Heart left ventricle (tissue), 16 donors: ENCODE measurements at regions not wholly inside any gene's neighbourhood (a gene's known extent, or its start where the extent isn't known, plus 50 kb on each side); places are given as distances from the start of the nearest gene placed in this dataset.

ENCODE experiments used
- ATAC-seq, 4 donors: fragments of 200-7000 bp; cut with Tn5 transposase; one replicate each; pipeline ENCODE4 v1.9.1; 2020 to 2022; ENCODE audit warnings: moderate library complexity in 4 of 4, mild to moderate bottlenecking in 3 of 4, moderate number of reproducible peaks in 1 of 4
- DNase-seq, 5 donors: peaks; one replicate each; pipeline ENCODE4 v3.0.0-alpha.2; 2020
- H3K27ac ChIP-seq, 12 donors: fragments of 200-600 bp; sonication (generic) in 4 of 12; one replicate each; pipeline versions ENCODE4 v1.5.0 to v1.8.0; 2016 to 2022; ENCODE audit warnings: mild to moderate bottlenecking in 2 of 12
- H3K27me3 ChIP-seq, 9 donors: fragments of 200-600 bp; sonication (generic) in 2 of 9; one replicate each; pipeline versions ENCODE4 v1.5.1 to v1.8.0; 2016 to 2022; ENCODE audit warnings: mild to moderate bottlenecking in 3 of 9
- H3K36me3 ChIP-seq, 9 donors: fragments of 200-600 bp; sonication (generic) in 2 of 9; one replicate each; pipeline versions ENCODE4 v1.5.0 to v1.8.0; 2018 to 2022; ENCODE audit warnings: mild to moderate bottlenecking in 2 of 9
- H3K4me1 ChIP-seq, 12 donors: fragments of 200-600 bp; sonication (generic) in 4 of 12; one replicate each; pipeline versions ENCODE4 v1.5.0 to v1.8.0; 2016 to 2022; ENCODE audit warnings: mild to moderate bottlenecking in 3 of 12
- H3K4me3 ChIP-seq, 12 donors: fragments of 200-600 bp; sonication (generic) in 4 of 12; one replicate each; pipeline versions ENCODE4 v1.5.0 to v1.8.0; 2017 to 2022; ENCODE audit warnings: mild to moderate bottlenecking in 9 of 12, moderate library complexity in 4 of 12
- H3K9me3 ChIP-seq, 12 donors: fragments of 200-600 bp; sonication (generic) in 4 of 12; one replicate each; pipeline versions ENCODE4 v1.5.0 to v1.8.0; 2016 to 2022; ENCODE audit warnings: mild to moderate bottlenecking in 1 of 12
- POLR2A ChIP-seq, 2 donors: fragments of 450-650 bp; IDR thresholded peaks; one replicate each; pipeline ENCODE4 v1.6.1; 2017; ENCODE audit warnings: antibody characterized with exemption in 2 of 2, mild to moderate bottlenecking in 2 of 2, moderate library complexity in 2 of 2
- WGBS, 4 donors: extraction: QIAGEN DNeasy Blood & Tissue Kit in 2 of 4; methylation state at CpG; one replicate each; pipeline versions ENCODE4 v1.1.5 to v1.1.7; 2013 to 2018; 5-methylcytosine and 5-hydroxymethylcytosine counted together
- intact Hi-C, 10 donors: fragments of 100-400 bp; cut with DNase I; formaldehyde crosslinking; loops; one replicate each; pipeline versions ENCODE4 v1.11.1 to v1.14.2; 2022
- TF ChIP-seq, protein P1 (sequence below), 12 donors: fragments of 200-600 bp; sonication (generic) in 4 of 12; IDR thresholded peaks; one replicate each; pipeline versions ENCODE4 v1.5.0 to v1.8.0; 2018 to 2022; ENCODE audit warnings: antibody characterized with exemption in 12 of 12, mild to moderate bottlenecking in 5 of 12
- donor health status: ischemic (EF 13 %, LVEDD 7.1; RV severe dilation, severe dysfunction).
- donor health status: healthy with polysubstance abuse.
- donor health status: DM: no; HTN: yes; CAD: no.
- donor health status: DM: no; HTN: no; CAD: no.
- donor health status: ischemic (EF 25% LVEDD 6.9; RV normal size, moderate dysfunction).
- donor health status: ischemic (EF 25% LVEDD 5.7; RV mildly dilated, moderate dysfunction).
- donor health status: healthy.
- donor health status: DM: yes; HTN: yes; CAD: no.
- donor health status: ischemic (EF 35%, LVEDD 5.7; RV mildly dilated, moderate dysfunction).
- donor health status: nonischemic (EF 11% LVEDD 7.7; RV severe dilation, severe dysfunction).
- donor health status: DM: yes; HTN: yes; CAD: no.
- donor health status: PGD.
- donor health status: ischemic (EF 29% LVEDD 5.4; RV normal size, mild dysfunction).
- donor health status: nonischemic (EF 23%, LVEDD 6.1; RV moderate dilation, normal function).

DNA sequence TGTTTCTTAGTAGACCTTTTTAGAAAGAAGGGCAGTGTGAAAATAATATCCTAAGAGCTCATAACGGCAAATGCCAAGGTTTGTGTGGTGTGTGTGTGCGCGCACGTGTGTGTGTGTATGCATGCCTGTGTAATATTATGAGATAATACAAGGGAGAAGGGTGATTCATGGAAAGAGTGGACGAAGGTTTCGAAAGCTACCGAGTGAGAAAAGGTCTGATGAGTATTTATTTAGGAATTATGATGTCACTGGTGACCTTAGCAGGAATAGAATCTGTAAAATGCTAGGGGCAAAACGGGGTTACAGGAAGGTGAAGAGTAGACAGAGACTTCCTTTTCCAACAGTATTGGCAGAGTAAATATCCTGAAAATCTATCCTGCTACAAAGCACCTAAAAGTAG, 107.3 kb downstream of the AHR start:
- no peak overlapping the region for H3K27ac ChIP-seq
- WGBS, 4 donors = 52 to 75% (median 52%) methylated on average over 8 of the region's 8 CpGs
- H3K27me3 ChIP-seq = no peaks in the 10 kb centered on the region
- no peaks in the 10 kb centered on the region for H3K9me3 ChIP-seq
- intact Hi-C loops = no loop called here
- no peak overlapping the region for H3K4me3 ChIP-seq
- DNase-seq (no peak), ATAC-seq (peak in 1 of 4 donors; percentile 26)
- H3K4me1 ChIP-seq = peaks cover 0 to 58% (median 0%) of the 10 kb centered on the region in 12 donors
- no peaks in the 10 kb centered on the region for H3K36me3 ChIP-seq
- TF ChIP-seq, protein P1, sequence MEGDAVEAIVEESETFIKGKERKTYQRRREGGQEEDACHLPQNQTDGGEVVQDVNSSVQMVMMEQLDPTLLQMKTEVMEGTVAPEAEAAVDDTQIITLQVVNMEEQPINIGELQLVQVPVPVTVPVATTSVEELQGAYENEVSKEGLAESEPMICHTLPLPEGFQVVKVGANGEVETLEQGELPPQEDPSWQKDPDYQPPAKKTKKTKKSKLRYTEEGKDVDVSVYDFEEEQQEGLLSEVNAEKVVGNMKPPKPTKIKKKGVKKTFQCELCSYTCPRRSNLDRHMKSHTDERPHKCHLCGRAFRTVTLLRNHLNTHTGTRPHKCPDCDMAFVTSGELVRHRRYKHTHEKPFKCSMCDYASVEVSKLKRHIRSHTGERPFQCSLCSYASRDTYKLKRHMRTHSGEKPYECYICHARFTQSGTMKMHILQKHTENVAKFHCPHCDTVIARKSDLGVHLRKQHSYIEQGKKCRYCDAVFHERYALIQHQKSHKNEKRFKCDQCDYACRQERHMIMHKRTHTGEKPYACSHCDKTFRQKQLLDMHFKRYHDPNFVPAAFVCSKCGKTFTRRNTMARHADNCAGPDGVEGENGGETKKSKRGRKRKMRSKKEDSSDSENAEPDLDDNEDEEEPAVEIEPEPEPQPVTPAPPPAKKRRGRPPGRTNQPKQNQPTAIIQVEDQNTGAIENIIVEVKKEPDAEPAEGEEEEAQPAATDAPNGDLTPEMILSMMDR (IDR thresholded peaks at IDR 0.05) = no peak
- TF ChIP-seq POLR2A (IDR thresholded peaks at IDR 0.05) = no peak

- no peaks in the 10 kb centered on the region for H3K27me3 ChIP-seq
- TF ChIP-seq, protein P1 (IDR thresholded peaks at IDR 0.05) = no peak
- TF ChIP-seq POLR2A (IDR thresholded peaks at IDR 0.05) = no peak
- H3K4me3 ChIP-seq = no peak overlapping the region
- H3K36me3 ChIP-seq = no peaks in the 10 kb centered on the region
- ATAC-seq (no peak), DNase-seq (no peak)
- intact Hi-C loops = no loop called here
- 82 to 88% (median 85%) methylated on average over 3 of the region's 3 CpGs for WGBS, 4 donors
- no peaks in the 10 kb centered on the region for H3K9me3 ChIP-seq
- peaks cover 0 to 50% (median 0%) of the 10 kb centered on the region in 12 donors for H3K4me1 ChIP-seq
- H3K27ac ChIP-seq = peak overlapping the region in 1 of 12 donors; percentile 46
Observed at GRCh38 chr7:17406738-17407137, 108.3 kb downstream of the AHR start.

- Histone ChIP-seq H3K27me3 (no peaks in the 10 kb centered on the region), H3K36me3 (no peaks in the 10 kb centered on the region), H3K4me3 (no peak overlapping the region), H3K27ac (peak overlapping the region in 1 of 12 donors; percentile 46), H3K9me3 (no peaks in the 10 kb centered on the region), H3K4me1 (peaks cover 0 to 45% (median 0%) of the 10 kb centered on the region in 12 donors)
- TF ChIP-seq, protein P1 (IDR thresholded peaks at IDR 0.05) = no peak
- no peak for TF ChIP-seq POLR2A (IDR thresholded peaks at IDR 0.05)
- DNase-seq (no peak), ATAC-seq (no peak)
- intact Hi-C loops = no loop called here
Observed at GRCh38 chr7:17407229-17407628, 108.8 kb downstream of the AHR start.

DNA sequence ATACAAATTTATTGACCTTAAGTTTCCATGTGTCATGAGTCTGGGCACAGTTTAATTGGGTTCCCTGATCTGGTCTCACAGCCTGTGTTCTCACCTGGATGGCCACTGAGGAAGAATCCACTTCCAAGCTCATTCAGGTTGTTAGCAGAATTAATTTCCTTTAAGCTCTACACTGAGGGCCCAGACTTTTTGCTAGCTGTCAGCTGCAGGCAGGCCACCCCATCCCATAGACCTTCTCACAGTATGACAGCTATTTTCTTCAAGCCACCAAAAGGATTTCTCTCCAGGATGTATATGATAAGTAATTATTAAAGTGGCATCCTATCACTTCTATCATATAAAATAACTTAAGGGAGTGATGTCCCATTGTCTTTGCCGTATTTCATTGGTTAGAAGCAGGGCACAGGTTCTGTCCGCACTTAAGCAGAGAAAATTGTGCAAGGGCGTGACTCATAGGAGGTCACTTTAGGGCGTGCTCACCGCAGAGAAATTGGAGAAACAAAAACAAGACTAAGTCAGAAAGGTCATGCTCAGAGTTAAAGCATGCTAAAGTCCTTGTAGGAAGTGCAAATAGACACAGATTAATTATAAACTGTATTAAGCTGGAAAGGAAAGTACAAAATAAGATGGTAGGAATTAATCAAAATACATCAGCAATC, 109.9 kb downstream of the AHR start:
- H3K36me3 ChIP-seq = no peaks in the 10 kb centered on the region
- intact Hi-C loops = no loop called here
- WGBS, 4 donors = 69 to 81% (median 76%) methylated on average over 5 of the region's 5 CpGs
- ATAC-seq (peak in 3 of 4 donors; percentile 67 to 89 (median 88)), DNase-seq (peak in 2 of 5 donors; percentile 27 to 36)
- peak overlapping the region in 1 of 12 donors; percentile 22 for H3K27ac ChIP-seq
- no peaks in the 10 kb centered on the region for H3K9me3 ChIP-seq
- H3K4me1 ChIP-seq = peaks cover 0 to 37% (median 0%) of the 10 kb centered on the region in 12 donors
- H3K27me3 ChIP-seq = no peaks in the 10 kb centered on the region
- H3K4me3 ChIP-seq = no peak overlapping the region
- TF ChIP-seq POLR2A (IDR thresholded peaks at IDR 0.05) = no peak
- TF ChIP-seq, protein P1 (IDR thresholded peaks at IDR 0.05) = no peak
